A673 (cell line): ENCODE measurements at regions not wholly inside any gene's neighbourhood (a gene's known extent, or its start where the extent isn't known, plus 50 kb on each side); places are given as distances from the start of the nearest gene placed in this dataset.

Source experiments
- CTCF ChIP-seq: fragments of 300-800, 200-600 bp; sonication (generic); conservative IDR thresholded peaks from 2 replicates; pipeline ENCODE4 v1.5.1; 2017; ENCODE audit warnings: low read depth, mild to moderate bottlenecking, antibody characterized with exemption, low read length, moderate library complexity, mixed read lengths
- EZH2 ChIP-seq: fragments of 200-600 bp; sonication (generic); IDR thresholded peaks from 2 replicates; pipeline ENCODE4 v1.6.1; 2017; ENCODE audit warnings: borderline replicate concordance, low read depth, mild to moderate bottlenecking, mixed read lengths, antibody characterized with exemption, low read length; ENCODE audit not compliant: poor library complexity, severe bottlenecking

GRCh38 chr16:49103298-49103697 lies 178.3 kb downstream of the CBLN1 start:
- no peak for TF ChIP-seq CTCF
- no peak for TF ChIP-seq EZH2
